ENCODE measurements at regions not wholly inside any gene's neighbourhood (a gene's known extent, or its start where the extent isn't known, plus 50 kb on each side); places are given as distances from the start of the nearest gene placed in this dataset.
"Not testable (repeated sequence)": the region's sequence is repeated elsewhere in the genome, so short reads cannot be mapped to it uniquely, and the experiment has no call there.

DNA sequence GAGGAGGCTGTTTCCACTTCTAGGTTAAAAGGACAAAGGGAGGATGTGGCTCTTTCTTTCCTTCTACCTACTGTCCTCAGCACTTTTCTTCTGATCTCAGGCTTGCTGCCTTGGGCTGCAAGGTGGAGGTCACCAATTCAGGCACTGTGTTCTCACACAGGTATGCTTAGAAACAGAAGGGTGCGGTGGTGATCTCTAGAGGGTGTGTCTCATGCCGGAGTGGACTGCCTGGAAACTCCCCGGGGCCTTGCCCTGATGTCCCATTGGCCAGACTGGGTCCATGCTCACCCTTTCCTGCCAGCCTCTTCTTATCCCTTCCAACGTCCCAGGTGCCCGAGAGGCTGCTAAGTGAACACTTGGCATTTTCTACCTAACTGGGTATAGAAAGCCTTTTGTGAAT, 1197.6 kb downstream of the AACS start:
- no peak overlapping the region for H3K4me3 ChIP-seq (ENCODE audit: low read depth, low read length)
- DNase-seq (ENCODE audit: low read depth) = no peak
- TF ChIP-seq, protein P1, sequence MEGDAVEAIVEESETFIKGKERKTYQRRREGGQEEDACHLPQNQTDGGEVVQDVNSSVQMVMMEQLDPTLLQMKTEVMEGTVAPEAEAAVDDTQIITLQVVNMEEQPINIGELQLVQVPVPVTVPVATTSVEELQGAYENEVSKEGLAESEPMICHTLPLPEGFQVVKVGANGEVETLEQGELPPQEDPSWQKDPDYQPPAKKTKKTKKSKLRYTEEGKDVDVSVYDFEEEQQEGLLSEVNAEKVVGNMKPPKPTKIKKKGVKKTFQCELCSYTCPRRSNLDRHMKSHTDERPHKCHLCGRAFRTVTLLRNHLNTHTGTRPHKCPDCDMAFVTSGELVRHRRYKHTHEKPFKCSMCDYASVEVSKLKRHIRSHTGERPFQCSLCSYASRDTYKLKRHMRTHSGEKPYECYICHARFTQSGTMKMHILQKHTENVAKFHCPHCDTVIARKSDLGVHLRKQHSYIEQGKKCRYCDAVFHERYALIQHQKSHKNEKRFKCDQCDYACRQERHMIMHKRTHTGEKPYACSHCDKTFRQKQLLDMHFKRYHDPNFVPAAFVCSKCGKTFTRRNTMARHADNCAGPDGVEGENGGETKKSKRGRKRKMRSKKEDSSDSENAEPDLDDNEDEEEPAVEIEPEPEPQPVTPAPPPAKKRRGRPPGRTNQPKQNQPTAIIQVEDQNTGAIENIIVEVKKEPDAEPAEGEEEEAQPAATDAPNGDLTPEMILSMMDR (IDR thresholded peaks at IDR 0.05; ENCODE audit: insufficient read depth, low read depth, low read length) = no peak

DNA sequence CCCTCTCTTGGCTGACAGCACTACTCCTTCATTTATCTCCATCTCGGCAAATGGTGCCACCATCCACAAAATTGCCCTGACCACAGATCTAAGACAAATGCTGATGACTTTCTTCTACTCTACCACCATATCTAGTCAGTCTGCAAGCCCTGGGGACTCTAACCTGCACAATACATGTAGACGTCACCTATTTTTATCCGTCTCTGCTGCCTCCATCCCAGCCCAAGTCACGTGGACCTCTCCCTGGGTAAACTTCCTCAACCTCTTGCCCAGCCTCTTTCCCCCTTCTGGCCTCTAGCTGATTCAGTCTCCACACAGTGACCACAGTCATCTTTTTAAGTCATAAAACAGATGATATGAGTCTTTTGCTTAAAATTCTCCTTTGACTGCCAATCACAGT, 1203.0 kb downstream of the AACS start:
- TF ChIP-seq, protein P1 (IDR thresholded peaks at IDR 0.05; ENCODE audit: insufficient read depth, low read depth, low read length) = no peak
- no peak for DNase-seq (ENCODE audit: low read depth)
- no peak overlapping the region for H3K4me3 ChIP-seq (ENCODE audit: low read depth, low read length)

DNA sequence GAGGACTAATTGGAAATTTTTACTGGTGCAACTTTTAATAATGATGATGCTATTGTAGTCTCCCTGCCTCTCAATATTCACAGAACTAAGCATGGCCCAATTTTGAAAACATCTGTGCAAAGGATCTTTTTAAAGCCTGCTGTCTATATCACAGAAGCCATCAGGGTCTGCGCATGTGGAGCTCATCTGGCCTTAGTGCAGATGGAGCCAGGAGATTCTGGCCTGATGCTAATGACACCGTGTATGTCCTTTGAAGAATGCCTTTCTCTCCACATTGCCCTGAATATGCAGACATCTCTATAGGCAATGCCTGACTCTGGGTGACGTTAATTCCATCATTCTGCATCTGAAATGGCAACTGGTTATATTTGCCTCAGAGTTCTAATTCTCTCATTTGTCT, 1205.9 kb downstream of the AACS start:
- TF ChIP-seq, protein P1 (IDR thresholded peaks at IDR 0.05; ENCODE audit: insufficient read depth, low read depth, low read length) = no peak
- no peak for DNase-seq (ENCODE audit: low read depth)
- H3K4me3 ChIP-seq (ENCODE audit: low read depth, low read length) = no peak overlapping the region

- DNase-seq (ENCODE audit: low read depth) = no peak
- H3K4me3 ChIP-seq (ENCODE audit: low read depth, low read length) = no peak overlapping the region
- TF ChIP-seq, protein P1 (IDR thresholded peaks at IDR 0.05; ENCODE audit: insufficient read depth, low read depth, low read length) = no peak
Measured at GRCh38 chr12:126282691-126283090, 1217.5 kb downstream of the AACS start.

GRCh38 chr12:126286203-126286602, 1221.0 kb downstream of the AACS start:
- H3K4me3 ChIP-seq (ENCODE audit: low read depth, low read length) = no peak overlapping the region
- TF ChIP-seq, protein P1 (IDR thresholded peaks at IDR 0.05; ENCODE audit: insufficient read depth, low read depth, low read length) = no peak
- DNase-seq (ENCODE audit: low read depth) = no peak

GRCh38 chr12:126290456-126290855, 1225.2 kb downstream of the AACS start:
- H3K4me3 ChIP-seq (ENCODE audit: low read depth, low read length) = no peak overlapping the region
- TF ChIP-seq, protein P1 (IDR thresholded peaks at IDR 0.05; ENCODE audit: insufficient read depth, low read depth, low read length) = no peak
- DNase-seq (ENCODE audit: low read depth) = no peak

DNA sequence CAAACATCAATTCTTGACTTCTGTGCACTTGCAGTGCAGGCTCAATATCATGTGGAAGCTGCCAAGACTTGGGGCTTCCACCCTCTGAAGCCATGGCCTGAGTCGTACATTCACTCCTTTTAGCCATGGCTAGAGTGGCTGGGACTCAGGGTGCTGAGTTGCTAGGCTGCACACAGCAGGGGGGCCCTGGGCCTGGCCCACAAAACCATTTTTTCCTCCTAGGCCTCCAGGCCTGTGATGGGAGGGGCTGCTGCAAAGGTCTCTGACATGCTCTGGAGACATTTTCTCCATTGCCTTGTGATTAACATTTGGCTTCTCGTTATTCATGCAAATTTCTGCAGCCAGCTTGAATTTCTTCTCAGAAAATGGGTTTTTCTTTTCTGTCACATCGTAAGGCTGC, 1226.8 kb downstream of the AACS start:
- not testable (repeated sequence) for DNase-seq (ENCODE audit: low read depth); H3K4me3 ChIP-seq (ENCODE audit: low read depth, low read length)
